H1 (cell line): ENCODE measurements at regions not wholly inside any gene's neighbourhood (a gene's known extent, or its start where the extent isn't known, plus 50 kb on each side); places are given as distances from the start of the nearest gene placed in this dataset.

Source experiments
- CTCF ChIA-PET: fragments of 300-600 bp; sonication (Branson Sonifier 250); formaldehyde crosslinking; loops from one replicate; lab custom pipeline; 2021; ENCODE audit not compliant: partially characterized antibody; lab: Charles Lee
- POLR2A ChIA-PET: fragments of 300-600 bp; sonication (Branson Sonifier 250); formaldehyde crosslinking; loops from one replicate; lab custom pipeline; 2021; ENCODE audit warnings: inconsistent platforms; ENCODE audit not compliant: partially characterized antibody; lab: Charles Lee
- DNase-seq, 2 experiments: peaks; one replicate each; pipeline versions ENCODE4 v3.0.0 to v3.0.0-alpha.2; 2010 to 2022; ENCODE audit warnings: low spot score in 2 of 2, low read depth in 1 of 2, mixed read lengths in 1 of 2
- FAIRE-seq: peaks from 2 replicates; lab custom pipeline; 2011; peaks lifted over from hg19 to GRCh38; lab: Jason Lieb, UNC
- H2AFZ ChIP-seq: 2 replicates; pipeline ENCODE4 v1.8.1; 2012; ENCODE audit warnings: low read length, inconsistent platforms
- H2AK5ac ChIP-seq: 2 replicates; pipeline ENCODE4 v1.6.1; 2013; ENCODE audit warnings: low read depth, low read length
- H2BK120ac ChIP-seq: replicated peaks from 2 replicates; pipeline ENCODE3; 2013; ENCODE audit warnings: low read depth, low read length, inconsistent platforms
- H2BK12ac ChIP-seq: 2 replicates; pipeline ENCODE4 v1.6.1; 2013; ENCODE audit warnings: low read depth, low read length
- H2BK15ac ChIP-seq: 2 replicates; pipeline ENCODE4 v1.6.1; 2013; ENCODE audit warnings: low read length
- H2BK20ac ChIP-seq: 2 replicates; pipeline ENCODE4 v1.6.1; 2013; ENCODE audit warnings: low read length
- H2BK5ac ChIP-seq: 2 replicates; pipeline ENCODE4 v1.6.1; 2013; ENCODE audit warnings: low read depth, low read length
- H3K14ac ChIP-seq: 2 replicates; pipeline ENCODE4 v1.6.1; 2013; ENCODE audit warnings: inconsistent platforms; ENCODE audit not compliant: insufficient read length
- H3K18ac ChIP-seq: 2 replicates; pipeline ENCODE4 v1.6.1; 2013; ENCODE audit warnings: low read length; ENCODE audit errors: extremely low read depth
- H3K23ac ChIP-seq: 2 replicates; pipeline ENCODE4 v1.6.1; 2013; ENCODE audit warnings: inconsistent platforms; ENCODE audit not compliant: insufficient read length
- H3K23me2 ChIP-seq: 2 replicates; pipeline ENCODE4 v1.6.1; 2013; ENCODE audit warnings: low read depth, low read length
- H3K27ac ChIP-seq: 2 replicates; pipeline ENCODE4 v1.6.1; 2011; ENCODE audit warnings: low read depth, low read length, inconsistent platforms
- H3K27me3 ChIP-seq, 4 experiments: replicated peaks in 1 of 4; 1 replicate in 1 of 4; 2 replicates in 3 of 4; pipeline versions ENCODE4 v1.6.1 to v1.8.1; 2011 to 2013; ENCODE audit warnings: low read length in 3 of 4, mild to moderate bottlenecking in 3 of 4, inconsistent platforms in 2 of 4, mixed read lengths in 2 of 4, moderate library complexity in 1 of 4; ENCODE audit not compliant: control insufficient read depth in 3 of 4, insufficient read depth in 3 of 4; ENCODE audit errors: extremely low read depth in 1 of 4
- H3K36me3 ChIP-seq, 4 experiments: 2 replicates each; pipeline versions ENCODE4 v1.6.1 to v1.8.1; 2011 to 2013; ENCODE audit warnings: mild to moderate bottlenecking in 4 of 4, low read length in 3 of 4, moderate library complexity in 2 of 4, control low read depth in 1 of 4, inconsistent platforms in 1 of 4; ENCODE audit not compliant: insufficient read depth in 4 of 4, control insufficient read depth in 2 of 4
- H3K4ac ChIP-seq: replicated peaks from 2 replicates; pipeline ENCODE3; 2013; ENCODE audit warnings: low read length, low read depth, mixed read lengths, inconsistent platforms; ENCODE audit not compliant: insufficient read length
- H3K4me1 ChIP-seq, 4 experiments: replicated peaks in 1 of 4; 1 replicate in 1 of 4; 2 replicates in 3 of 4; pipeline versions ENCODE4 v1.6.1 to v1.8.1; 2011 to 2013; ENCODE audit warnings: low read length in 3 of 4, inconsistent platforms in 2 of 4, mixed read lengths in 1 of 4; ENCODE audit not compliant: insufficient read depth in 4 of 4, control insufficient read depth in 3 of 4
- H3K4me2 ChIP-seq, 2 experiments: 2 replicates each; pipeline versions ENCODE4 v1.6.1 to v1.8.1; 2011 to 2013; ENCODE audit warnings: low read depth in 2 of 2, low read length in 2 of 2, control low read depth in 1 of 2, inconsistent platforms in 1 of 2, mild to moderate bottlenecking in 1 of 2; ENCODE audit not compliant: insufficient read depth in 1 of 2
- H3K4me3 ChIP-seq, 4 experiments: fragments of 200-600, 300-600 bp in 1 of 4; sonication (generic), shearing (Covaris generic), sonication (Bioruptor Twin) in 1 of 4; 2 replicates each; pipeline versions ENCODE4 v1.5.1 to v1.8.1; 2011 to 2016; ENCODE audit warnings: low read length in 4 of 4, low read depth in 3 of 4, control low read depth in 2 of 4, inconsistent platforms in 2 of 4, mild to moderate bottlenecking in 2 of 4, mixed read lengths in 1 of 4, moderate library complexity in 1 of 4; ENCODE audit not compliant: insufficient read depth in 2 of 4; ENCODE audit errors: extremely low read depth in 1 of 4
- H3K56ac ChIP-seq: replicated peaks from 2 replicates; pipeline ENCODE3; 2013; ENCODE audit warnings: low read depth, mild to moderate bottlenecking, mixed read lengths, low read length, inconsistent platforms; ENCODE audit not compliant: insufficient read length
- H3K79me1 ChIP-seq: 2 replicates; pipeline ENCODE4 v1.6.1; 2013; ENCODE audit warnings: low read depth, low read length, control low read depth
- H3K79me2 ChIP-seq, 2 experiments: 2 replicates each; pipeline versions ENCODE4 v1.6.1 to v1.8.1; 2012 to 2013; ENCODE audit warnings: low read length in 2 of 2, mild to moderate bottlenecking in 2 of 2, inconsistent platforms in 1 of 2; ENCODE audit not compliant: insufficient read depth in 2 of 2, control insufficient read depth in 1 of 2
- H3K9ac ChIP-seq, 4 experiments: replicated peaks in 1 of 4; 1 replicate in 1 of 4; 2 replicates in 3 of 4; pipeline versions ENCODE4 v1.6.1 to v1.8.1; 2011 to 2013; ENCODE audit warnings: low read depth in 3 of 4, low read length in 3 of 4, control low read depth in 2 of 4, mild to moderate bottlenecking in 2 of 4, moderate library complexity in 2 of 4, inconsistent platforms in 1 of 4; ENCODE audit errors: extremely low read depth in 1 of 4
- H3K9me3 ChIP-seq, 2 experiments: 2 replicates each; pipeline versions ENCODE4 v1.6.1 to v1.8.1; 2012 to 2013; ENCODE audit warnings: mild to moderate bottlenecking in 2 of 2, moderate library complexity in 2 of 2, control low read depth in 1 of 2, inconsistent platforms in 1 of 2, low read depth in 1 of 2, low read length in 1 of 2, mixed read lengths in 1 of 2; ENCODE audit not compliant: insufficient read depth in 2 of 2
- H4K20me1 ChIP-seq, 2 experiments: replicated peaks in 1 of 2; 2 replicates each; pipeline versions ENCODE3 to v1.8.1; 2011 to 2013; ENCODE audit warnings: inconsistent platforms in 2 of 2, low read length in 2 of 2, mild to moderate bottlenecking in 1 of 2; ENCODE audit not compliant: insufficient read depth in 2 of 2, control insufficient read depth in 1 of 2
- H4K5ac ChIP-seq: 2 replicates; pipeline ENCODE4 v1.6.1; 2013; ENCODE audit warnings: low read length, low read depth, mixed read lengths, inconsistent platforms; ENCODE audit not compliant: insufficient read length
- H4K8ac ChIP-seq: 2 replicates; pipeline ENCODE4 v1.8.0; 2013; ENCODE audit warnings: mild to moderate bottlenecking, moderate library complexity, low read length, inconsistent platforms; ENCODE audit not compliant: insufficient read depth; ENCODE audit errors: extremely low read depth
- H4K91ac ChIP-seq: replicated peaks from 2 replicates; pipeline ENCODE3; 2013; ENCODE audit warnings: low read length, mixed read lengths, inconsistent platforms; ENCODE audit not compliant: insufficient read length
- ATF2 ChIP-seq: IDR thresholded peaks from 2 replicates; pipeline ENCODE4 v1.6.1; 2012; ENCODE audit warnings: low read length, inconsistent platforms
- PHF8 ChIP-seq: fragments of 200-600 bp; sonication (generic); conservative IDR thresholded peaks from 2 replicates; pipeline ENCODE4 v1.7.1; 2012; ENCODE audit warnings: low read depth, mild to moderate bottlenecking, inconsistent platforms, low read length, moderate library complexity
- RXRA ChIP-seq: IDR thresholded peaks from 2 replicates; pipeline ENCODE4 v1.6.1; 2011; ENCODE audit warnings: low read depth, mild to moderate bottlenecking, low read length, moderate library complexity; ENCODE audit not compliant: insufficient read depth
- TEAD4 ChIP-seq: IDR thresholded peaks from 2 replicates; pipeline ENCODE4 v1.6.1; 2012; ENCODE audit warnings: low read depth, low read length, inconsistent platforms, mixed read lengths
- WGBS, 2 experiments: shearing (Covaris generic) in 1 of 2; methylation state at CpG; one replicate each; pipeline versions ENCODE4 v1.1.6 to v1.1.7; 2013 to 2015; ENCODE audit warnings: low lambda C conversion rate in 2 of 2, mixed read lengths in 2 of 2, inconsistent platforms in 1 of 2, low coverage in 1 of 2, missing lambda C conversion rate in 1 of 2; ENCODE audit not compliant: insufficient replicate concordance in 2 of 2, insufficient coverage in 1 of 2, insufficient read length in 1 of 2; ENCODE audit errors: extremely low coverage in 1 of 2, missing lambda C conversion rate in 1 of 2; 5-methylcytosine and 5-hydroxymethylcytosine counted together

- Histone ChIP-seq H2BK20ac (no peak overlapping the region), H3K79me2 (no peaks in the 10 kb centered on the region), H3K18ac (no peak overlapping the region), H3K23me2 (no peaks in the 10 kb centered on the region), H2BK120ac (no peak overlapping the region), H3K36me3 (no peaks in the 10 kb centered on the region), H4K20me1 (no peaks in the 10 kb centered on the region), H3K4me2 (no peak overlapping the region), H4K5ac (no peak overlapping the region), H3K27ac (no peak overlapping the region), H3K4ac (no peak overlapping the region), H2BK15ac (no peak overlapping the region), H3K9me3 (no peaks in the 10 kb centered on the region), H3K79me1 (no peaks in the 10 kb centered on the region), H2BK12ac (no peak overlapping the region), H3K14ac (no peak overlapping the region), H3K4me1 (no peaks in the 10 kb centered on the region; a peak in 1 of 7 replicates), H4K91ac (no peak overlapping the region), H3K56ac (no peak overlapping the region), H3K9ac (no peak overlapping the region), H2AFZ (no peak overlapping the region), H3K4me3 (no peak overlapping the region), H4K8ac (no peak overlapping the region), H2BK5ac (no peak overlapping the region), H3K27me3 (no peaks in the 10 kb centered on the region), H2AK5ac (no peak overlapping the region), H3K23ac (no peak overlapping the region)
- TF ChIP-seq TEAD4 (no peak), RXRA (no peak), ATF2 (no peak), PHF8 (no peak)
- no peak for DNase-seq
- ChIA-PET CTCF (interaction anchor here (0.8 to 1.2 kb wide), 3 partner anchors 43 to 63 kb away, joined by 3 to 4 read pairs (median 4); no protein-coding TSS in a partner anchor), POLR2A (no interaction called here)
- WGBS, 2 experiments, result 74% methylated on average over 6 of the region's 6 CpGs; no CpG with 5 or more reads in 1 of the 2 experiments
- no peak for FAIRE-seq
Measured at GRCh38 chr1:48160486-48161132, 61.9 kb upstream of the SLC5A9 start.
